GM18873 (cell line): ENCODE measurements at regions not wholly inside any gene's neighbourhood (a gene's known extent, or its start where the extent isn't known, plus 50 kb on each side); places are given as distances from the start of the nearest gene placed in this dataset.
"Not testable (repeated sequence)": the region's sequence is repeated elsewhere in the genome, so short reads cannot be mapped to it uniquely, and the experiment has no call there.

Experiments used
- ATAC-seq: cut with Tn5 transposase; IDR thresholded peaks from one replicate; pipeline ENCODE4 v1.9.1; 2021; ENCODE audit warnings: mild to moderate bottlenecking, moderate library complexity, moderate number of reproducible peaks; ENCODE audit not compliant: unreplicated experiment, low FRiP score

GRCh38 chr17:71730871-71731270, 389.9 kb upstream of the SOX9 start:
- ATAC-seq = no peak

GRCh38 chr17:71735893-71736292, 384.9 kb upstream of the SOX9 start:
- no peak for ATAC-seq

- no peak for ATAC-seq
Measured at GRCh38 chr17:71740866-71741265, 380.0 kb upstream of the SOX9 start.

GRCh38 chr17:71741836-71742235, 379.0 kb upstream of the SOX9 start:
- ATAC-seq = no peak

GRCh38 chr17:71748872-71749271, 371.9 kb upstream of the SOX9 start:
- ATAC-seq = no peak

- ATAC-seq = no peak
Measured at GRCh38 chr17:71753070-71753469, 367.8 kb upstream of the SOX9 start.

- ATAC-seq = no peak
Measured at GRCh38 chr17:71757156-71757555, 363.7 kb upstream of the SOX9 start.

- ATAC-seq = no peak
Measured at GRCh38 chr17:71757956-71758355, 362.9 kb upstream of the SOX9 start.

GRCh38 chr17:71759422-71760060, 361.3 kb upstream of the SOX9 start:
- no peak for ATAC-seq

- ATAC-seq = no peak
Measured at GRCh38 chr17:71760062-71760720, 360.6 kb upstream of the SOX9 start.

- no peak for ATAC-seq
Measured at GRCh38 chr17:71762526-71762925, 358.3 kb upstream of the SOX9 start.

GRCh38 chr17:71764505-71764904, 356.3 kb upstream of the SOX9 start:
- ATAC-seq = no peak

GRCh38 chr17:71765437-71765836, 355.4 kb upstream of the SOX9 start:
- ATAC-seq = no peak

- no peak for ATAC-seq
Measured at GRCh38 chr17:71769850-71770249, 351.0 kb upstream of the SOX9 start.

GRCh38 chr17:71777048-71777640, 343.7 kb upstream of the SOX9 start:
- ATAC-seq = no peak

GRCh38 chr17:71779482-71779881, 341.3 kb upstream of the SOX9 start:
- no peak for ATAC-seq

- no peak for ATAC-seq
Measured at GRCh38 chr17:71780596-71780995, 340.2 kb upstream of the SOX9 start.

- ATAC-seq = not testable (repeated sequence)
Measured at GRCh38 chr17:71782021-71782420, 338.8 kb upstream of the SOX9 start.

GRCh38 chr17:71790791-71791190, 330.0 kb upstream of the SOX9 start:
- ATAC-seq = no peak

- ATAC-seq = no peak
Measured at GRCh38 chr17:71791311-71791710, 329.5 kb upstream of the SOX9 start.

- no peak for ATAC-seq
Measured at GRCh38 chr17:71792966-71793365, 327.9 kb upstream of the SOX9 start.

- ATAC-seq = no peak
Measured at GRCh38 chr17:71793518-71793917, 327.3 kb upstream of the SOX9 start.
